HG02588 (cell line): ENCODE measurements at regions not wholly inside any gene's neighbourhood (a gene's known extent, or its start where the extent isn't known, plus 50 kb on each side); places are given as distances from the start of the nearest gene placed in this dataset.
"Not testable (repeated sequence)": the region's sequence is repeated elsewhere in the genome, so short reads cannot be mapped to it uniquely, and the experiment has no call there.

Source experiments
- ATAC-seq: cut with Tn5 transposase; IDR thresholded peaks from one replicate; pipeline ENCODE4 v1.9.1; 2021; ENCODE audit warnings: mild to moderate bottlenecking, moderate library complexity; ENCODE audit not compliant: unreplicated experiment

GRCh38 chr2:236909802-236910201 is 175.9 kb upstream of the COPS8 start:
- no peak for ATAC-seq

- ATAC-seq, result no peak
Observed at GRCh38 chr2:236910781-236911495, 174.8 kb upstream of the COPS8 start.

- ATAC-seq, result no peak
Observed at GRCh38 chr2:236912326-236913120, 173.2 kb upstream of the COPS8 start.

GRCh38 chr2:236915186-236915585 is 170.5 kb upstream of the COPS8 start:
- no peak for ATAC-seq

- no peak for ATAC-seq
Observed at GRCh38 chr2:236915726-236916125, 170.0 kb upstream of the COPS8 start.

GRCh38 chr2:236916181-236916580 is 169.5 kb upstream of the COPS8 start:
- ATAC-seq, result no peak

- no peak for ATAC-seq
Observed at GRCh38 chr2:236916651-236917050, 169.0 kb upstream of the COPS8 start.

GRCh38 chr2:236917164-236917563 is 168.5 kb upstream of the COPS8 start:
- no peak for ATAC-seq

- ATAC-seq, result no peak
Observed at GRCh38 chr2:236918545-236918944, 167.1 kb upstream of the COPS8 start.

- no peak for ATAC-seq
Observed at GRCh38 chr2:236919209-236919608, 166.5 kb upstream of the COPS8 start.

- ATAC-seq, result not testable (repeated sequence)
Observed at GRCh38 chr2:236919801-236920379, 165.8 kb upstream of the COPS8 start.

GRCh38 chr2:236922061-236922460 is 163.6 kb upstream of the COPS8 start:
- ATAC-seq, result no peak

GRCh38 chr2:236928380-236929037 is 157.2 kb upstream of the COPS8 start:
- ATAC-seq, result no peak

GRCh38 chr2:236932831-236933361 is 152.8 kb upstream of the COPS8 start:
- ATAC-seq, result no peak

GRCh38 chr2:236934166-236934565 is 151.5 kb upstream of the COPS8 start:
- no peak for ATAC-seq

GRCh38 chr2:236934656-236935055 is 151.0 kb upstream of the COPS8 start:
- no peak for ATAC-seq

- no peak for ATAC-seq
Observed at GRCh38 chr2:236935083-236935482, 150.6 kb upstream of the COPS8 start.

GRCh38 chr2:236935631-236936445 is 149.9 kb upstream of the COPS8 start:
- ATAC-seq, result no peak

GRCh38 chr2:236936446-236936940 is 149.2 kb upstream of the COPS8 start:
- no peak for ATAC-seq

GRCh38 chr2:236938126-236938525 is 147.6 kb upstream of the COPS8 start:
- ATAC-seq, result no peak
